GM23338 (cell line): ENCODE measurements at regions not wholly inside any gene's neighbourhood (a gene's known extent, or its start where the extent isn't known, plus 50 kb on each side); places are given as distances from the start of the nearest gene placed in this dataset.

Experiments used
- ATAC-seq: fragments of 200-7000 bp; cut with Tn5 transposase; 3 replicates; pipeline ENCODE4 v1.9.1; 2020
- DNase-seq: peaks from one replicate; pipeline ENCODE4 v3.0.0-alpha.2; 2015; ENCODE audit warnings: low spot score
- H2AFZ ChIP-seq: fragments of 200-600 bp; sonication (generic); 2 replicates; pipeline ENCODE4 v1.8.0; 2016; ENCODE audit warnings: antibody characterized with exemption, mild to moderate bottlenecking, moderate library complexity
- H3F3A ChIP-seq: fragments of 200-600 bp; sonication (generic); replicated peaks from 2 replicates; pipeline ENCODE4 v1.8.0; 2017; ENCODE audit warnings: antibody characterized with exemption, mixed run types, low read depth
- H3K27ac ChIP-seq: fragments of 200-600 bp; sonication (generic); 2 replicates; pipeline ENCODE4 v1.6.1; 2016; ENCODE audit warnings: low read depth
- H3K27me3 ChIP-seq: fragments of 200-600 bp; sonication (generic); 2 replicates; pipeline ENCODE4 v1.8.0; 2016; ENCODE audit warnings: mild to moderate bottlenecking, mixed run types, moderate library complexity; ENCODE audit not compliant: insufficient read depth
- H3K36me3 ChIP-seq: fragments of 200-600 bp; sonication (generic); 2 replicates; pipeline ENCODE4 v1.8.0; 2016; ENCODE audit warnings: mild to moderate bottlenecking; ENCODE audit not compliant: insufficient read depth
- H3K4me1 ChIP-seq: fragments of 200-600 bp; sonication (generic); 2 replicates; pipeline ENCODE4 v1.8.0; 2016; ENCODE audit warnings: mild to moderate bottlenecking, moderate library complexity; ENCODE audit not compliant: insufficient read depth
- H3K4me2 ChIP-seq: fragments of 200-600 bp; sonication (generic); 2 replicates; pipeline ENCODE4 v1.7.1; 2017; ENCODE audit warnings: mixed run types
- H3K4me3 ChIP-seq: fragments of 200-600 bp; sonication (generic); 2 replicates; pipeline ENCODE4 v1.6.1; 2016; ENCODE audit warnings: mixed run types
- H3K79me2 ChIP-seq: fragments of 200-600 bp; sonication (generic); replicated peaks from 2 replicates; pipeline ENCODE4 v1.8.0; 2017; ENCODE audit warnings: mild to moderate bottlenecking; ENCODE audit not compliant: insufficient read depth
- H3K9me2 ChIP-seq: fragments of 200-600 bp; sonication (generic); 2 replicates; pipeline ENCODE4 v1.8.0; 2017; ENCODE audit not compliant: insufficient read depth
- H4K20me1 ChIP-seq: fragments of 200-600 bp; sonication (generic); replicated peaks from 2 replicates; pipeline ENCODE4 v1.8.0; 2017; ENCODE audit warnings: mild to moderate bottlenecking; ENCODE audit not compliant: insufficient read depth
- H3K27ac Mint-ChIP-seq: 2 replicates; pipeline ENCODE4 v1.8.0; 2020; ENCODE audit warnings: inconsistent platforms, mild to moderate bottlenecking, moderate library complexity, mixed read lengths
- H3K27me3 Mint-ChIP-seq: 3 replicates; pipeline ENCODE4 v1.8.0; 2022; ENCODE audit warnings: low read depth, mild to moderate bottlenecking, moderate library complexity, mixed read lengths, inconsistent platforms; ENCODE audit not compliant: insufficient read depth, poor library complexity
- H3K36me3 Mint-ChIP-seq: 3 replicates; pipeline ENCODE4 v1.8.0; 2021; ENCODE audit warnings: low read depth, mild to moderate bottlenecking, inconsistent platforms, moderate library complexity, mixed read lengths
- H3K4me1 Mint-ChIP-seq: 3 replicates; pipeline ENCODE4 v1.8.0; 2020; ENCODE audit warnings: mild to moderate bottlenecking, inconsistent platforms, mixed read lengths
- H3K4me3 Mint-ChIP-seq: 3 replicates; pipeline ENCODE4 v1.8.0; 2021; ENCODE audit warnings: moderate library complexity, mild to moderate bottlenecking, inconsistent platforms, mixed read lengths
- H3K9me3 Mint-ChIP-seq: 3 replicates; pipeline ENCODE4 v1.8.0; 2020; ENCODE audit warnings: moderate library complexity, mild to moderate bottlenecking, inconsistent platforms, mixed read lengths
- CREB1 ChIP-seq: fragments of 250-450 bp; sonication (Bioruptor Pico); IDR thresholded peaks from 2 replicates; pipeline ENCODE4 v1.5.0; 2020; ENCODE audit warnings: low read depth, mild to moderate bottlenecking, moderate library complexity
- ETS1 ChIP-seq: IDR thresholded peaks from 2 replicates; pipeline ENCODE4 v1.6.1; 2016; ENCODE audit warnings: antibody characterized with exemption
- EZH2 ChIP-seq: fragments of 200-600 bp; sonication (generic); IDR thresholded peaks from one replicate; pipeline ENCODE4 v1.8.0; 2017; ENCODE audit warnings: antibody characterized with exemption, mild to moderate bottlenecking, low read depth; ENCODE audit not compliant: unreplicated experiment
- EZH2phosphoT487 ChIP-seq: fragments of 200-600 bp; sonication (generic); IDR thresholded peaks from one replicate; pipeline ENCODE4 v1.8.1; 2018; ENCODE audit warnings: antibody characterized with exemption; ENCODE audit not compliant: unreplicated experiment
- JUNB ChIP-seq: IDR thresholded peaks from one replicate; pipeline ENCODE4 v1.6.1; 2016; ENCODE audit warnings: antibody characterized with exemption; ENCODE audit not compliant: unreplicated experiment
- NANOG ChIP-seq: IDR thresholded peaks from 2 replicates; pipeline ENCODE4 v1.6.1; 2016; ENCODE audit warnings: antibody characterized with exemption, borderline replicate concordance
- POLR2AphosphoS5 ChIP-seq: IDR thresholded peaks from 2 replicates; pipeline ENCODE4 v1.6.1; 2016; ENCODE audit warnings: antibody characterized with exemption, low read depth
- REST ChIP-seq: IDR thresholded peaks from one replicate; pipeline ENCODE4 v1.6.1; 2018; ENCODE audit warnings: antibody characterized with exemption; ENCODE audit not compliant: unreplicated experiment
- STAT1 ChIP-seq: IDR thresholded peaks from one replicate; pipeline ENCODE4 v1.6.1; 2016; ENCODE audit warnings: antibody characterized with exemption; ENCODE audit not compliant: unreplicated experiment
- ZNF114 ChIP-seq: fragments of 250-450 bp; sonication (Bioruptor Pico); IDR thresholded peaks from 2 replicates; pipeline ENCODE4 v1.5.0; 2020; ENCODE audit warnings: mild to moderate bottlenecking, moderate library complexity
- TF ChIP-seq, protein P1 (sequence below): fragments of 250-450 bp; sonication (Bioruptor Pico); IDR thresholded peaks from 2 replicates; pipeline ENCODE4 v1.5.0; 2020; ENCODE audit warnings: mild to moderate bottlenecking, moderate library complexity

- no peaks in the 10 kb centered on the region for H3K79me2 ChIP-seq
- no peaks in the 10 kb centered on the region for H3K27me3 ChIP-seq
- no peak overlapping the region for H3K4me2 ChIP-seq
- no peaks in the 10 kb centered on the region for H4K20me1 ChIP-seq
- ATAC-seq (no peak), DNase-seq (no peak)
- H3F3A ChIP-seq, result no peaks in the 10 kb centered on the region
- no peak overlapping the region for H3K4me3 ChIP-seq
- no peak overlapping the region for H3K27ac ChIP-seq
- H2AFZ ChIP-seq, result no peak overlapping the region
- Mint-ChIP-seq H3K36me3 (no peaks in the 10 kb centered on the region; the same call in 1 of the 3 replicates), H3K27ac (no peak overlapping the region), H3K9me3 (no peaks in the 10 kb centered on the region; the same call in 2 of the 3 replicates), H3K4me1 (no peaks in the 10 kb centered on the region), H3K4me3 (no peak overlapping the region), H3K27me3 (peaks cover 4% of the 10 kb centered on the region)
- H3K36me3 ChIP-seq, result no peaks in the 10 kb centered on the region
- no peaks in the 10 kb centered on the region for H3K4me1 ChIP-seq
- H3K9me2 ChIP-seq, result no peaks in the 10 kb centered on the region; the same call in 1 of the 2 replicates
- TF ChIP-seq POLR2AphosphoS5 (no peak), ETS1 (no peak)
These were observed 218.4 kb upstream of the FAR2 start for GRCh38 chr12:28930704-28931103.

- no peak for ATAC-seq
- H3K36me3 Mint-ChIP-seq, result no peaks in the 10 kb centered on the region
- Histone ChIP-seq H3K4me2 (no peak overlapping the region), H3K27me3 (no peaks in the 10 kb centered on the region), H3K79me2 (no peaks in the 10 kb centered on the region), H3K4me3 (no peak overlapping the region), H3K4me1 (no peaks in the 10 kb centered on the region), H3F3A (no peaks in the 10 kb centered on the region), H2AFZ (no peak overlapping the region), H3K9me2 (no peaks in the 10 kb centered on the region), H4K20me1 (no peaks in the 10 kb centered on the region), H3K27ac (no peak overlapping the region), H3K36me3 (no peaks in the 10 kb centered on the region)
- H3K4me3 Mint-ChIP-seq, result no peak overlapping the region
- peaks cover 2% of the 10 kb centered on the region for H3K27me3 Mint-ChIP-seq
- H3K27ac Mint-ChIP-seq, result no peak overlapping the region
- no peak for DNase-seq
- H3K9me3 Mint-ChIP-seq, result no peaks in the 10 kb centered on the region
- peaks cover 8% of the 10 kb centered on the region; the same call in 2 of the 3 replicates for H3K4me1 Mint-ChIP-seq
- TF ChIP-seq NANOG (no peak), POLR2AphosphoS5 (no peak), CREB1 (no peak), STAT1 (no peak), ETS1 (no peak), ZNF114 (CRISPR knock-in tag) (no peak), JUNB (no peak), EZH2 (no peak), REST (no peak), EZH2phosphoT487 (no peak)
- TF ChIP-seq, protein P1, sequence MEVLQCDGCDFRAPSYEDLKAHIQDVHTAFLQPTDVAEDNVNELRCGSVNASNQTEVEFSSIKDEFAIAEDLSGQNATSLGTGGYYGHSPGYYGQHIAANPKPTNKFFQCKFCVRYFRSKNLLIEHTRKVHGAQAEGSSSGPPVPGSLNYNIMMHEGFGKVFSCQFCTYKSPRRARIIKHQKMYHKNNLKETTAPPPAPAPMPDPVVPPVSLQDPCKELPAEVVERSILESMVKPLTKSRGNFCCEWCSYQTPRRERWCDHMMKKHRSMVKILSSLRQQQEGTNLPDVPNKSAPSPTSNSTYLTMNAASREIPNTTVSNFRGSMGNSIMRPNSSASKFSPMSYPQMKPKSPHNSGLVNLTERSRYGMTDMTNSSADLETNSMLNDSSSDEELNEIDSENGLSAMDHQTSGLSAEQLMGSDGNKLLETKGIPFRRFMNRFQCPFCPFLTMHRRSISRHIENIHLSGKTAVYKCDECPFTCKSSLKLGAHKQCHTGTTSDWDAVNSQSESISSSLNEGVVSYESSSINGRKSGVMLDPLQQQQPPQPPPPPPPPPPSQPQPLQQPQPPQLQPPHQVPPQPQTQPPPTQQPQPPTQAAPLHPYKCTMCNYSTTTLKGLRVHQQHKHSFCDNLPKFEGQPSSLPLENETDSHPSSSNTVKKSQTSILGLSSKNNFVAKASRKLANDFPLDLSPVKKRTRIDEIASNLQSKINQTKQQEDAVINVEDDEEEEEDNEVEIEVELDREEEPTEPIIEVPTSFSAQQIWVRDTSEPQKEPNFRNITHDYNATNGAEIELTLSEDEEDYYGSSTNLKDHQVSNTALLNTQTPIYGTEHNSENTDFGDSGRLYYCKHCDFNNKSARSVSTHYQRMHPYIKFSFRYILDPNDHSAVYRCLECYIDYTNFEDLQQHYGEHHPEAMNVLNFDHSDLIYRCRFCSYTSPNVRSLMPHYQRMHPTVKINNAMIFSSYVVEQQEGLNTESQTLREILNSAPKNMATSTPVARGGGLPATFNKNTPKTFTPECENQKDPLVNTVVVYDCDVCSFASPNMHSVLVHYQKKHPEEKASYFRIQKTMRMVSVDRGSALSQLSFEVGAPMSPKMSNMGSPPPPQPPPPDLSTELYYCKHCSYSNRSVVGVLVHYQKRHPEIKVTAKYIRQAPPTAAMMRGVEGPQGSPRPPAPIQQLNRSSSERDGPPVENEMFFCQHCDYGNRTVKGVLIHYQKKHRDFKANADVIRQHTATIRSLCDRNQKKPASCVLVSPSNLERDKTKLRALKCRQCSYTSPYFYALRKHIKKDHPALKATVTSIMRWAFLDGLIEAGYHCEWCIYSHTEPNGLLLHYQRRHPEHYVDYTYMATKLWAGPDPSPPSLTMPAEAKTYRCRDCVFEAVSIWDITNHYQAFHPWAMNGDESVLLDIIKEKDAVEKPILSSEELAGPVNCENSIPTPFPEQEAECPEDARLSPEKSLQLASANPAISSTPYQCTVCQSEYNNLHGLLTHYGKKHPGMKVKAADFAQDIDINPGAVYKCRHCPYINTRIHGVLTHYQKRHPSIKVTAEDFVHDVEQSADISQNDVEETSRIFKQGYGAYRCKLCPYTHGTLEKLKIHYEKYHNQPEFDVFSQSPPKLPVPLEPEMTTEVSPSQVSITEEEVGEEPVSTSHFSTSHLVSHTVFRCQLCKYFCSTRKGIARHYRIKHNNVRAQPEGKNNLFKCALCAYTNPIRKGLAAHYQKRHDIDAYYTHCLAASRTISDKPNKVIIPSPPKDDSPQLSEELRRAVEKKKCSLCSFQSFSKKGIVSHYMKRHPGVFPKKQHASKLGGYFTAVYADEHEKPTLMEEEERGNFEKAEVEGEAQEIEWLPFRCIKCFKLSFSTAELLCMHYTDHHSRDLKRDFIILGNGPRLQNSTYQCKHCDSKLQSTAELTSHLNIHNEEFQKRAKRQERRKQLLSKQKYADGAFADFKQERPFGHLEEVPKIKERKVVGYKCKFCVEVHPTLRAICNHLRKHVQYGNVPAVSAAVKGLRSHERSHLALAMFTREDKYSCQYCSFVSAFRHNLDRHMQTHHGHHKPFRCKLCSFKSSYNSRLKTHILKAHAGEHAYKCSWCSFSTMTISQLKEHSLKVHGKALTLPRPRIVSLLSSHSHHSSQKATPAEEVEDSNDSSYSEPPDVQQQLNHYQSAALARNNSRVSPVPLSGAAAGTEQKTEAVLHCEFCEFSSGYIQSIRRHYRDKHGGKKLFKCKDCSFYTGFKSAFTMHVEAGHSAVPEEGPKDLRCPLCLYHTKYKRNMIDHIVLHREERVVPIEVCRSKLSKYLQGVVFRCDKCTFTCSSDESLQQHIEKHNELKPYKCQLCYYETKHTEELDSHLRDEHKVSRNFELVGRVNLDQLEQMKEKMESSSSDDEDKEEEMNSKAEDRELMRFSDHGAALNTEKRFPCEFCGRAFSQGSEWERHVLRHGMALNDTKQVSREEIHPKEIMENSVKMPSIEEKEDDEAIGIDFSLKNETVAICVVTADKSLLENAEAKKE (CRISPR knock-in tag), result no peak
These were observed 215.9 kb upstream of the FAR2 start for GRCh38 chr12:28933176-28933575.
